Nephron progenitor cell (in vitro differentiated cells): ENCODE measurements at regions not wholly inside any gene's neighbourhood (a gene's known extent, or its start where the extent isn't known, plus 50 kb on each side); places are given as distances from the start of the nearest gene placed in this dataset.

Experiments used
- DNase-seq: peaks from one replicate; pipeline ENCODE4 v3.0.0; 2021
- H3K27ac Mint-ChIP-seq: 2 replicates; pipeline ENCODE4 v1.8.0; 2021; ENCODE audit warnings: mild to moderate bottlenecking, moderate library complexity, mixed read lengths
- H3K27me3 Mint-ChIP-seq: 2 replicates; pipeline ENCODE4 v1.8.0; 2021; ENCODE audit warnings: mild to moderate bottlenecking, low read depth, mixed read lengths; ENCODE audit not compliant: poor library complexity
- H3K36me3 Mint-ChIP-seq: 2 replicates; pipeline ENCODE4 v1.8.0; 2021; ENCODE audit warnings: low read depth, mixed read lengths
- H3K4me1 Mint-ChIP-seq: 2 replicates; pipeline ENCODE4 v1.8.0; 2021; ENCODE audit warnings: mixed read lengths
- H3K4me3 Mint-ChIP-seq: 2 replicates; pipeline ENCODE4 v1.8.0; 2021; ENCODE audit warnings: mild to moderate bottlenecking, moderate library complexity, mixed read lengths
- H3K9me3 Mint-ChIP-seq: 2 replicates; pipeline ENCODE4 v1.8.0; 2021; ENCODE audit warnings: mild to moderate bottlenecking, moderate library complexity, mixed read lengths
- TF ChIP-seq, protein P1 (sequence below): fragments of 200-600 bp; sonication (generic); IDR thresholded peaks from 2 replicates; pipeline ENCODE4 v1.5.0; 2021; ENCODE audit warnings: antibody characterized with exemption

DNA sequence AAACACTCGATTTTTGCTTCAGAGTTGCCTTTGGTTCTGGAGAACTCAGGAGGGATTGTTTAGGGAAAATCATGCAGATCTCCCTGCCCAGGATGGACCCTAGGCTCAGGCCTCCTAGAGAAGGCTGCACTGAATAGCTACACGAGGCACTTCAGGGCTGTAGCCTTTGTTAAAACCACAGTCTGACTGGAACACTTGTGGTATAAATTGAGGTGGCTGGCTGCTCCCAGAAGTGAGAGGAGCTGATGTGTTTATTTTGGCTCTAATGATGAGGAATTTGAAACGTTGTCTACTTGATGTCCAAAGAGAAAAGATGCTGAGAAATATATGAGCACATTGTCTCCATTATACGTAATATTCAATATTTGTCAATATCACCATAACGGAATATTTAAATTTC is 762.1 kb upstream of the ARGLU1 start:
- Mint-ChIP-seq H3K4me3 (no peak overlapping the region), H3K27me3 (no peaks in the 10 kb centered on the region)

DNA sequence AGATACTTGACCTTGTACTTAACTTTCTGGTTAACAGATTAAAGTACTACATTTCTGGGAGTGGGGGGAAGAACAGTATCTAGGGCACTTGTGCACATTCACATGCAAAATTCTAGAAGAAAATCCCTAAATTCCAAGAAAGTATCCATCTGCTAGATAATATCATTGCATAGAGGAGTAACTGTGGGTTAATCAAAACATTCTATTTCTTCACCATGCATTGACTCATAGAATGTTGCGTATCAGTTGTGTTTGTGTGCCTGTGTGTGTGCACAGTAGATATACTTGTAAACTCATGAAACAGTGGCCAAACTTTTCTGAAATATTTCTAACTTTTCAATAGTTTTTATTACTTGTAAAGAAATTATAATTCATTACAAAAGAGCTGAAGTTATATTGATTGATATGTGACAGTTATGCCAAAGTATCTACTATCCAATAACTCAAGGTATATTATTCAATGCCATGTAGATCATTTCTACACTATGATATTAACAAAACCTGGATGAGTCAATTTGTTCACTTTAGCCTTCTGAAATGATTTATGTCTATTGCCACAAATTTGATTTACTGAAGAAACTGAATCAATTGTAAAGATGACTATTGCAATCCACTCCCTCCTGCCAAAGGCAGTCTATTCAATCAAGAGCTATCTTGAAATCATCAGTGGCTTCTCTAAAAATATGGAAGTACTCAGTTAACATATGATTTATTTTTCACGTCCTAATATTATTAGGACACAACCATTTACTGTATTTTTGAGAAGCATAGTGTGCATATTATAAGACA is 756.7 kb upstream of the ARGLU1 start:
- Mint-ChIP-seq H3K27ac (no peak overlapping the region), H3K36me3 (no peaks in the 10 kb centered on the region), H3K4me3 (no peak overlapping the region), H3K9me3 (no peaks in the 10 kb centered on the region), H3K27me3 (no peaks in the 10 kb centered on the region), H3K4me1 (no peaks in the 10 kb centered on the region)
- no peak for DNase-seq
- TF ChIP-seq, protein P1, sequence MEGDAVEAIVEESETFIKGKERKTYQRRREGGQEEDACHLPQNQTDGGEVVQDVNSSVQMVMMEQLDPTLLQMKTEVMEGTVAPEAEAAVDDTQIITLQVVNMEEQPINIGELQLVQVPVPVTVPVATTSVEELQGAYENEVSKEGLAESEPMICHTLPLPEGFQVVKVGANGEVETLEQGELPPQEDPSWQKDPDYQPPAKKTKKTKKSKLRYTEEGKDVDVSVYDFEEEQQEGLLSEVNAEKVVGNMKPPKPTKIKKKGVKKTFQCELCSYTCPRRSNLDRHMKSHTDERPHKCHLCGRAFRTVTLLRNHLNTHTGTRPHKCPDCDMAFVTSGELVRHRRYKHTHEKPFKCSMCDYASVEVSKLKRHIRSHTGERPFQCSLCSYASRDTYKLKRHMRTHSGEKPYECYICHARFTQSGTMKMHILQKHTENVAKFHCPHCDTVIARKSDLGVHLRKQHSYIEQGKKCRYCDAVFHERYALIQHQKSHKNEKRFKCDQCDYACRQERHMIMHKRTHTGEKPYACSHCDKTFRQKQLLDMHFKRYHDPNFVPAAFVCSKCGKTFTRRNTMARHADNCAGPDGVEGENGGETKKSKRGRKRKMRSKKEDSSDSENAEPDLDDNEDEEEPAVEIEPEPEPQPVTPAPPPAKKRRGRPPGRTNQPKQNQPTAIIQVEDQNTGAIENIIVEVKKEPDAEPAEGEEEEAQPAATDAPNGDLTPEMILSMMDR = no peak

More for the DNA sequence above, 762.1 kb upstream of the ARGLU1 start:
- TF ChIP-seq, protein P1 = no peak
- Mint-ChIP-seq H3K36me3 (no peaks in the 10 kb centered on the region), H3K27ac (no peak overlapping the region), H3K4me1 (no peaks in the 10 kb centered on the region), H3K9me3 (no peaks in the 10 kb centered on the region)
- no peak for DNase-seq

DNA sequence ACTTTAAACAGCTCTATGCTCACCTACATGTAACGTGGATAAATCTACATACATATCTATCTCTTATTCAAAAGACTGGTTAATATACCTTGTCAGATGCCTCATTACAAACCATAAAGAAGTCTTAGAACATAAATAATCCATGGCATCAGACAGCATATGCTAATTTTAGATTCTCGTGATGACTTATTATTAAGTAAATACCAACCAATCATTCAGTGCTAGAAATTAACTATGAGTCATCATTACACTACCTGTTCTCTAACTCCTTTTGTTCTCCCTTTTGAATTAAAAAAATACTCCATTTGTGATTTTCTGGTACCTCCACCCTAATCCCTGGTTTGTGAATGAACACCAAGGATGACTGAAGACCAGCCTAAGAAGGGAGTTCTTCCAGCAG is 754.3 kb upstream of the ARGLU1 start:
- TF ChIP-seq, protein P1 = no peak
- Mint-ChIP-seq H3K36me3 (no peaks in the 10 kb centered on the region), H3K9me3 (no peaks in the 10 kb centered on the region), H3K27me3 (no peaks in the 10 kb centered on the region), H3K4me1 (no peaks in the 10 kb centered on the region), H3K27ac (no peak overlapping the region), H3K4me3 (no peak overlapping the region)
- no peak for DNase-seq

DNA sequence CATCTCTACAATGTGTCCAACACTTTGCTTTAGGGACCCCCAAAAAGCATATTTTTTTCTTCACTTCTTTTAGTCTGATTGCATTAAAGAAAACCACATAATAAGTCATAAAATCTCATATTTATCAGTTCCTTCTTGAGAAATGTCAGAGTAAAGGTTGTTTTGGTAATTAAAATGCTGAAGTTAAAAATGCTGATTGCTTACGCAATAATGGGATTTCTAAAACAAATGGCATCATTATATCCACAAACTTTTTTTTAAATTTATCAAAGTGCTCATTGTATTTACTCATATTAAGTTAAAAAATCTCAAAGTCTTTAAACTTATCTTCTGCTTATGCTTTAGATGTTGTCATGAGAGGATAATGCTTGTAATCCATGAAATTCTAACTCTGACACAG is 737.2 kb upstream of the ARGLU1 start:
- TF ChIP-seq, protein P1 = no peak
- Mint-ChIP-seq H3K27me3 (no peaks in the 10 kb centered on the region), H3K36me3 (no peaks in the 10 kb centered on the region), H3K4me3 (no peak overlapping the region), H3K27ac (no peak overlapping the region), H3K4me1 (no peaks in the 10 kb centered on the region), H3K9me3 (no peaks in the 10 kb centered on the region)
- DNase-seq = no peak

DNA sequence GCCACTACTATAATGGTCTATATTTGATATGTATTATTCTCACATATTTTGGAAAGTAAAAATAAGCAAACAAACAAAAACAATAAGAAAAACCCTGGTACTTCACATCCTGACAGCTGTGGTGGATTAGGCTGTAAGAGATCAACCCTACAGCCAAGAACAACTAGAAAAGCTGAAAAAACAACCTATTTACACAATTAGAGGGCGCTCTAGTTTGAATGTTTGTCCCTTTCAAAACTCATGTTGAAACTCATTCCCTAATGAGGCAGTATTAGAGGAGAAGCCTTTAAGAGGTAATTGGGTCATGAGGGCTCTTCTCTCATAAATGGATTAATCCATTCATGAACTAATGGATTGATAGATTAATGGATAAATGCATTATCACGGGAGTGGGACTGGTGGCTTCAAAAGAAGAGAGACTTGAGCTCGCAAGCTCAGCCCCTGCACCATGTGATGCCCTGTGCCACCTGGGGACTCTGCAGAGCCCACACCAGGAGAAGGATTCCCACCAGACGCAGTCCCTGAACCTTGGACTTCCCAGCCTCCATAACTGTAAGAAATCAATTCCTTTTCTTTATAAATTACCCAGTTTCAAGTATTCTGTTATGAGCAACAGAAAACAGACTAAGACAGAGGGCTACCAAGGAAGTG is 733.9 kb upstream of the ARGLU1 start:
- H3K4me1 Mint-ChIP-seq = no peaks in the 10 kb centered on the region
- no peak overlapping the region for H3K27ac Mint-ChIP-seq
- no peaks in the 10 kb centered on the region for H3K9me3 Mint-ChIP-seq
- TF ChIP-seq, protein P1 = no peak
- H3K27me3 Mint-ChIP-seq = no peaks in the 10 kb centered on the region
- no peak for DNase-seq
- no peak overlapping the region for H3K4me3 Mint-ChIP-seq
- H3K36me3 Mint-ChIP-seq = no peaks in the 10 kb centered on the region
